HL-60/S4 (cell line): ENCODE measurements at regions not wholly inside any gene's neighbourhood (a gene's known extent, or its start where the extent isn't known, plus 50 kb on each side); places are given as distances from the start of the nearest gene placed in this dataset.

ENCODE experiments used
- in situ Hi-C: fragments of 300-500 bp; cut with MboI; formaldehyde crosslinking; loops from 2 replicates; pipeline ENCODE4 v1.14.3; 2022; ENCODE audit warnings: low sequenced_read_pairs

- in situ Hi-C loops, result no loop called here
Measured at GRCh38 chr18:61679836-61680235, 213.0 kb downstream of the RNF152 start.

- in situ Hi-C loops, result no loop called here
Measured at GRCh38 chr18:61677435-61677970, 215.3 kb downstream of the RNF152 start.

- in situ Hi-C loops, result no loop called here
Measured at GRCh38 chr18:61676773-61677434, 215.9 kb downstream of the RNF152 start.

GRCh38 chr18:61669320-61669719, 223.5 kb downstream of the RNF152 start:
- in situ Hi-C loops, result no loop called here

GRCh38 chr18:61666876-61667590, 225.8 kb downstream of the RNF152 start:
- in situ Hi-C loops, result no loop called here

GRCh38 chr18:61664419-61665084, 228.3 kb downstream of the RNF152 start:
- in situ Hi-C loops, result no loop called here

- in situ Hi-C loops, result no loop called here
Measured at GRCh38 chr18:61662726-61663125, 230.1 kb downstream of the RNF152 start.

- in situ Hi-C loops, result no loop called here
Measured at GRCh38 chr18:61658431-61658830, 234.4 kb downstream of the RNF152 start.

- in situ Hi-C loops, result no loop called here
Measured at GRCh38 chr18:61657066-61657732, 235.6 kb downstream of the RNF152 start.

- in situ Hi-C loops, result no loop called here
Measured at GRCh38 chr18:61655630-61656029, 237.2 kb downstream of the RNF152 start.

GRCh38 chr18:61653823-61654551, 238.8 kb downstream of the RNF152 start:
- in situ Hi-C loops, result no loop called here

GRCh38 chr18:61651880-61652268, 240.9 kb downstream of the RNF152 start:
- in situ Hi-C loops, result no loop called here

GRCh38 chr18:61651145-61651879, 241.5 kb downstream of the RNF152 start:
- in situ Hi-C loops, result no loop called here

GRCh38 chr18:61643884-61644647, 248.7 kb downstream of the RNF152 start:
- in situ Hi-C loops, result loop anchor here (25.0 kb wide), 1 partner anchor 493 kb away; no protein-coding TSS in a partner anchor

GRCh38 chr18:61639886-61640285, 252.9 kb downstream of the RNF152 start:
- in situ Hi-C loops, result loop anchor here (25.0 kb wide), 1 partner anchor 497 kb away; no protein-coding TSS in a partner anchor

- in situ Hi-C loops, result loop anchor here (25.0 kb wide), 1 partner anchor 499 kb away; no protein-coding TSS in a partner anchor
Measured at GRCh38 chr18:61637905-61638595, 254.8 kb downstream of the RNF152 start.

GRCh38 chr18:61637319-61637718, 255.5 kb downstream of the RNF152 start:
- in situ Hi-C loops, result loop anchor here (25.0 kb wide), 1 partner anchor 500 kb away; no protein-coding TSS in a partner anchor

- in situ Hi-C loops, result loop anchor here (25.0 kb wide), 1 partner anchor 501 kb away; no protein-coding TSS in a partner anchor
Measured at GRCh38 chr18:61635901-61636528, 256.8 kb downstream of the RNF152 start.
